HepG2 (cell line): ENCODE measurements at regions not wholly inside any gene's neighbourhood (a gene's known extent, or its start where the extent isn't known, plus 50 kb on each side); places are given as distances from the start of the nearest gene placed in this dataset.

Source experiments
- ATAC-seq: fragments of 200-7000 bp; cut with Tn5 transposase; 3 replicates; pipeline ENCODE4 v1.9.1; 2020; ENCODE audit warnings: mild to moderate bottlenecking, moderate library complexity
- BruUV-seq: library from RNA; stranded (reverse); fragments of 400-500 nt; replicated peaks from 2 replicates; lab custom pipeline; 2021; lab: Mats Ljungman, UMichigan
- CTCF ChIA-PET: fragments of 300-600 bp; formaldehyde crosslinking; extraction: SDS; loops from one replicate; lab custom pipeline; 2021; ENCODE audit warnings: low total read pairs, inconsistent platforms, low intra/inter-chr PET ratio; lab: Yijun Ruan, JAX
- POLR2A ChIA-PET: fragments of 350-600 bp; sonication (Branson Sonifier 250); formaldehyde crosslinking; loops from one replicate; lab custom pipeline; 2020; ENCODE audit warnings: antibody characterized with exemption, inconsistent platforms; lab: Yijun Ruan, JAX
- DNase-seq: peaks from one replicate; pipeline ENCODE4 v3.0.0-alpha.2; 2015; ENCODE audit warnings: low spot score
- FAIRE-seq: peaks from 3 replicates; lab custom pipeline; 2011; peaks lifted over from hg19 to GRCh38; lab: Jason Lieb, UNC
- H2AFZ ChIP-seq: one replicate; pipeline ENCODE4 v1.6.1; 2011; ENCODE audit warnings: low read length, inconsistent platforms
- H3K27ac ChIP-seq: fragments of 300-600 bp; 3 replicates; pipeline ENCODE4 v1.8.0; 2011; ENCODE audit warnings: mixed run types, mild to moderate bottlenecking, mixed read lengths, low read length, inconsistent platforms; ENCODE audit not compliant: insufficient read depth; ENCODE audit errors: extremely low read length
- H3K27me3 ChIP-seq, 2 experiments: fragments of 200-600 bp in 1 of 2; 2 replicates in 1 of 2; 3 replicates in 1 of 2; pipeline versions ENCODE4 v1.6.0 to v1.8.0; 2011; ENCODE audit warnings: low read length in 2 of 2, mild to moderate bottlenecking in 2 of 2, moderate library complexity in 2 of 2, inconsistent platforms in 1 of 2; ENCODE audit not compliant: insufficient read depth in 2 of 2, control insufficient read depth in 1 of 2
- H3K36me3 ChIP-seq, 2 experiments: fragments of 200-600 bp in 1 of 2; replicated peaks in 1 of 2; 2 replicates in 1 of 2; 3 replicates in 1 of 2; pipeline versions ENCODE4 v1.5.1 to v1.8.0; 2011; ENCODE audit warnings: low read length in 2 of 2, inconsistent platforms in 1 of 2; ENCODE audit not compliant: insufficient read depth in 2 of 2, control insufficient read depth in 1 of 2
- H3K4me1 ChIP-seq: 2 replicates; pipeline ENCODE4 v1.5.1; 2012; ENCODE audit warnings: low read length, inconsistent platforms; ENCODE audit not compliant: insufficient read depth
- H3K4me2 ChIP-seq: 2 replicates; pipeline ENCODE4 v1.6.0; 2011; ENCODE audit warnings: low read depth, low read length, inconsistent platforms
- H3K4me3 ChIP-seq, 3 experiments: fragments of 200-600 bp in 1 of 3; sonication (generic), shearing (Covaris generic) in 1 of 3; replicated peaks in 1 of 3; 2 replicates each; pipeline ENCODE4 v1.5.1; 2011 to 2016; ENCODE audit warnings: low read length in 3 of 3, inconsistent platforms in 2 of 3, low read depth in 2 of 3, mild to moderate bottlenecking in 2 of 3, control low read depth in 1 of 3, mixed read lengths in 1 of 3; ENCODE audit not compliant: insufficient read depth in 1 of 3
- H3K79me2 ChIP-seq: one replicate; pipeline ENCODE4 v1.6.1; 2011; ENCODE audit warnings: low read length, inconsistent platforms; ENCODE audit not compliant: insufficient read depth
- H3K9ac ChIP-seq: 2 replicates; pipeline ENCODE4 v1.6.0; 2011; ENCODE audit warnings: mild to moderate bottlenecking, low read depth, low read length, inconsistent platforms; ENCODE audit not compliant: insufficient read depth
- H3K9me3 ChIP-seq: 2 replicates; pipeline ENCODE4 v1.5.1; 2012; ENCODE audit warnings: mild to moderate bottlenecking, low read length
- H4K20me1 ChIP-seq: 2 replicates; pipeline ENCODE4 v1.6.0; 2011; ENCODE audit warnings: inconsistent platforms, mild to moderate bottlenecking, low read length, moderate library complexity; ENCODE audit not compliant: insufficient read depth
- ATAD3A ChIP-seq: sonication (generic); formaldehyde crosslinking; IDR thresholded peaks from 2 replicates; pipeline ENCODE4 v1.4.0; 2020; ENCODE audit warnings: missing genetic modification reagents
- FOXO1 ChIP-seq: sonication (generic); formaldehyde crosslinking; IDR thresholded peaks from 2 replicates; pipeline ENCODE4 v1.4.0; 2020; ENCODE audit warnings: missing genetic modification reagents
- IRF2 ChIP-seq: IDR thresholded peaks from 2 replicates; pipeline ENCODE4 v1.6.1; 2018; ENCODE audit warnings: missing genetic modification reagents, missing compliant biosample characterization
- MYC ChIP-seq: sonication (generic); formaldehyde crosslinking; IDR thresholded peaks from 2 replicates; pipeline ENCODE4 v1.9.0; 2021; ENCODE audit warnings: missing genetic modification reagents, borderline replicate concordance
- PHB2 ChIP-seq: fragments of 450-650 bp; IDR thresholded peaks from 2 replicates; pipeline ENCODE4 v1.6.1; 2018; ENCODE audit not compliant: partially characterized antibody
- SETDB1 ChIP-seq: sonication (generic); formaldehyde crosslinking; IDR thresholded peaks from 2 replicates; pipeline ENCODE4 v1.5.1; 2020; ENCODE audit warnings: missing genetic modification reagents, mild to moderate bottlenecking, borderline replicate concordance
- TBX3 ChIP-seq: fragments of 450-650 bp; IDR thresholded peaks from 2 replicates; pipeline ENCODE4 v1.6.1; 2017; ENCODE audit warnings: antibody characterized with exemption, mild to moderate bottlenecking, inconsistent platforms, borderline replicate concordance
- TMF1 ChIP-seq: sonication (generic); formaldehyde crosslinking; IDR thresholded peaks from 2 replicates; pipeline ENCODE4 v1.8.1; 2022; ENCODE audit warnings: low read depth, missing genetic modification reagents
- ZNF263 ChIP-seq: sonication (generic); formaldehyde crosslinking; IDR thresholded peaks from 2 replicates; pipeline ENCODE4 v1.4.0; 2020; ENCODE audit warnings: missing genetic modification reagents
- ZNF782 ChIP-seq: sonication (generic); formaldehyde crosslinking; IDR thresholded peaks from 2 replicates; pipeline ENCODE4 v1.4.0; 2020; ENCODE audit warnings: missing genetic modification reagents, mild to moderate bottlenecking, borderline replicate concordance
- WGBS: methylation state at CpG from one replicate; pipeline ENCODE4 v1.1.6; 2017; ENCODE audit warnings: low lambda C conversion rate; 5-methylcytosine and 5-hydroxymethylcytosine counted together
- in situ Hi-C: cut with HindIII; loops from 2 replicates; pipeline ENCODE4 v1.10.0; 2017; ENCODE audit warnings: low pct_unique_long_range_greater_than_20kb; ENCODE audit not compliant: extremely low pct_ligation_motif_present
- intact Hi-C: fragments of 100-400 bp; cut with micrococcal nuclease; formaldehyde crosslinking; loops from one replicate; pipeline ENCODE4 v1.10.0; 2022; ENCODE audit not compliant: unreplicated experiment
- TF ChIP-seq, protein P1 (sequence below): sonication (generic); formaldehyde crosslinking; IDR thresholded peaks from 2 replicates; pipeline ENCODE4 v1.8.0; 2022; ENCODE audit warnings: mild to moderate bottlenecking, missing genetic modification reagents, moderate library complexity
- TF ChIP-seq, protein P2 (sequence below): sonication (generic); formaldehyde crosslinking; IDR thresholded peaks from 2 replicates; pipeline ENCODE4 v1.4.0; 2020; ENCODE audit warnings: missing genetic modification reagents
- TF ChIP-seq, protein P3 (sequence below): sonication (generic); formaldehyde crosslinking; IDR thresholded peaks from 2 replicates; pipeline ENCODE4 v1.4.0; 2020; ENCODE audit warnings: missing genetic modification reagents
- TF ChIP-seq, protein P4 (sequence below), 2 experiments: sonication (generic) in 1 of 2; formaldehyde crosslinking in 1 of 2; IDR thresholded peaks; 2 replicates each; pipeline versions ENCODE4 v1.6.1 to v1.9.0; 2014 to 2022; ENCODE audit warnings: antibody characterized with exemption in 1 of 2, borderline replicate concordance in 1 of 2, inconsistent platforms in 1 of 2, low read depth in 1 of 2, missing genetic modification reagents in 1 of 2

DNA sequence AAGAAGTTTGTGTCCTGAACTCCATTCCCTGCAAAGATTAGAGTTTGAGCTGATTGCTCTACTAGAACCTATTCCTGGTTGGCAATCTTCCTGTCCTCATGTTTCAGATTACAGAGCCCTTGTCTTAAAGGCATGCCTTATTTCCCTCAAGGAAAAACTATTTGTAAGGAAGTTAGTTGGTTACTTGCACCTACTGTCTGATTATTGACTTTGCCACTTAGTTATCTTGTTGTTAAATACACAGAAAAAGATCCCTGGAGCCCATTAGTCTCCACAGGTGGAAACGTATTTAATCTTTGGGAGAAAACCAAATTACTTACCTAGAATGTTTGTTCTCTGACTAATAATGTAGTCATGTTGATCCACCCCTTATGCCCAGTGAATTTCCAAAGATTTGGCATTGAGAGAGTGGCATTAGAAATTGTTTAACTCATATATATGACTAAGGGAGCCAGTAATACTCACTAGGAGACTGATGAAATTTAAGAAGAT is 132.3 kb upstream of the ELL2 start:
- no peaks in the 10 kb centered on the region for H3K79me2 ChIP-seq
- no peak overlapping the region for H3K9ac ChIP-seq
- POLR2A ChIA-PET = interaction anchor here (1.6 kb wide), 1 partner anchor 24 kb away, joined by 5 read pairs; no protein-coding TSS in a partner anchor
- no peak overlapping the region for H3K4me3 ChIP-seq
- CTCF ChIA-PET = no interaction called here
- no peaks in the 10 kb centered on the region for H4K20me1 ChIP-seq
- in situ Hi-C loops (no loop called here), intact Hi-C loops (no loop called here)
- peaks cover 42% of the 10 kb centered on the region for H3K4me1 ChIP-seq
- H3K4me2 ChIP-seq = peak overlapping the region; percentile 29
- H3K36me3 ChIP-seq = no peaks in the 10 kb centered on the region
- no peak overlapping the region for H2AFZ ChIP-seq
- FAIRE-seq = peak; percentile 80
- WGBS = 5% methylated on average over 1 of the region's 1 CpG
- H3K9me3 ChIP-seq = no peaks in the 10 kb centered on the region
- H3K27me3 ChIP-seq = no peaks in the 10 kb centered on the region
- H3K27ac ChIP-seq = peak overlapping the region; percentile 29
- BruUV-seq = no TSS peak
- peak; percentile 70 for ATAC-seq
- DNase-seq = peak; percentile 74
- no peak for TF ChIP-seq MYC
- TF ChIP-seq TMF1 = no peak
- TF ChIP-seq SETDB1 (CRISPR knock-in tag) = no peak
- TF ChIP-seq, protein P1, sequence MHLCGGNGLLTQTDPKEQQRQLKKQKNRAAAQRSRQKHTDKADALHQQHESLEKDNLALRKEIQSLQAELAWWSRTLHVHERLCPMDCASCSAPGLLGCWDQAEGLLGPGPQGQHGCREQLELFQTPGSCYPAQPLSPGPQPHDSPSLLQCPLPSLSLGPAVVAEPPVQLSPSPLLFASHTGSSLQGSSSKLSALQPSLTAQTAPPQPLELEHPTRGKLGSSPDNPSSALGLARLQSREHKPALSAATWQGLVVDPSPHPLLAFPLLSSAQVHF = no peak
- no peak for TF ChIP-seq IRF2 (CRISPR knock-in tag)
- TF ChIP-seq, protein P2, sequence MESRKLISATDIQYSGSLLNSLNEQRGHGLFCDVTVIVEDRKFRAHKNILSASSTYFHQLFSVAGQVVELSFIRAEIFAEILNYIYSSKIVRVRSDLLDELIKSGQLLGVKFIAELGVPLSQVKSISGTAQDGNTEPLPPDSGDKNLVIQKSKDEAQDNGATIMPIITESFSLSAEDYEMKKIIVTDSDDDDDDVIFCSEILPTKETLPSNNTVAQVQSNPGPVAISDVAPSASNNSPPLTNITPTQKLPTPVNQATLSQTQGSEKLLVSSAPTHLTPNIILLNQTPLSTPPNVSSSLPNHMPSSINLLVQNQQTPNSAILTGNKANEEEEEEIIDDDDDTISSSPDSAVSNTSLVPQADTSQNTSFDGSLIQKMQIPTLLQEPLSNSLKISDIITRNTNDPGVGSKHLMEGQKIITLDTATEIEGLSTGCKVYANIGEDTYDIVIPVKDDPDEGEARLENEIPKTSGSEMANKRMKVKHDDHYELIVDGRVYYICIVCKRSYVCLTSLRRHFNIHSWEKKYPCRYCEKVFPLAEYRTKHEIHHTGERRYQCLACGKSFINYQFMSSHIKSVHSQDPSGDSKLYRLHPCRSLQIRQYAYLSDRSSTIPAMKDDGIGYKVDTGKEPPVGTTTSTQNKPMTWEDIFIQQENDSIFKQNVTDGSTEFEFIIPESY = no peak
- TF ChIP-seq, protein P3, sequence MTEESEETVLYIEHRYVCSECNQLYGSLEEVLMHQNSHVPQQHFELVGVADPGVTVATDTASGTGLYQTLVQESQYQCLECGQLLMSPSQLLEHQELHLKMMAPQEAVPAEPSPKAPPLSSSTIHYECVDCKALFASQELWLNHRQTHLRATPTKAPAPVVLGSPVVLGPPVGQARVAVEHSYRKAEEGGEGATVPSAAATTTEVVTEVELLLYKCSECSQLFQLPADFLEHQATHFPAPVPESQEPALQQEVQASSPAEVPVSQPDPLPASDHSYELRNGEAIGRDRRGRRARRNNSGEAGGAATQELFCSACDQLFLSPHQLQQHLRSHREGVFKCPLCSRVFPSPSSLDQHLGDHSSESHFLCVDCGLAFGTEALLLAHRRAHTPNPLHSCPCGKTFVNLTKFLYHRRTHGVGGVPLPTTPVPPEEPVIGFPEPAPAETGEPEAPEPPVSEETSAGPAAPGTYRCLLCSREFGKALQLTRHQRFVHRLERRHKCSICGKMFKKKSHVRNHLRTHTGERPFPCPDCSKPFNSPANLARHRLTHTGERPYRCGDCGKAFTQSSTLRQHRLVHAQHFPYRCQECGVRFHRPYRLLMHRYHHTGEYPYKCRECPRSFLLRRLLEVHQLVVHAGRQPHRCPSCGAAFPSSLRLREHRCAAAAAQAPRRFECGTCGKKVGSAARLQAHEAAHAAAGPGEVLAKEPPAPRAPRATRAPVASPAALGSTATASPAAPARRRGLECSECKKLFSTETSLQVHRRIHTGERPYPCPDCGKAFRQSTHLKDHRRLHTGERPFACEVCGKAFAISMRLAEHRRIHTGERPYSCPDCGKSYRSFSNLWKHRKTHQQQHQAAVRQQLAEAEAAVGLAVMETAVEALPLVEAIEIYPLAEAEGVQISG = no peak
- TF ChIP-seq FOXO1 (CRISPR knock-in tag) = no peak
- no peak for TF ChIP-seq ZNF782 (CRISPR knock-in tag)
- TF ChIP-seq, protein P4, sequence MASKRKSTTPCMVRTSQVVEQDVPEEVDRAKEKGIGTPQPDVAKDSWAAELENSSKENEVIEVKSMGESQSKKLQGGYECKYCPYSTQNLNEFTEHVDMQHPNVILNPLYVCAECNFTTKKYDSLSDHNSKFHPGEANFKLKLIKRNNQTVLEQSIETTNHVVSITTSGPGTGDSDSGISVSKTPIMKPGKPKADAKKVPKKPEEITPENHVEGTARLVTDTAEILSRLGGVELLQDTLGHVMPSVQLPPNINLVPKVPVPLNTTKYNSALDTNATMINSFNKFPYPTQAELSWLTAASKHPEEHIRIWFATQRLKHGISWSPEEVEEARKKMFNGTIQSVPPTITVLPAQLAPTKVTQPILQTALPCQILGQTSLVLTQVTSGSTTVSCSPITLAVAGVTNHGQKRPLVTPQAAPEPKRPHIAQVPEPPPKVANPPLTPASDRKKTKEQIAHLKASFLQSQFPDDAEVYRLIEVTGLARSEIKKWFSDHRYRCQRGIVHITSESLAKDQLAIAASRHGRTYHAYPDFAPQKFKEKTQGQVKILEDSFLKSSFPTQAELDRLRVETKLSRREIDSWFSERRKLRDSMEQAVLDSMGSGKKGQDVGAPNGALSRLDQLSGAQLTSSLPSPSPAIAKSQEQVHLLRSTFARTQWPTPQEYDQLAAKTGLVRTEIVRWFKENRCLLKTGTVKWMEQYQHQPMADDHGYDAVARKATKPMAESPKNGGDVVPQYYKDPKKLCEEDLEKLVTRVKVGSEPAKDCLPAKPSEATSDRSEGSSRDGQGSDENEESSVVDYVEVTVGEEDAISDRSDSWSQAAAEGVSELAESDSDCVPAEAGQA (IDR thresholded peaks at IDR 0.05; ENCODE audit: low read depth) = no peak
- TF ChIP-seq, protein P4 (CRISPR knock-in tag; IDR thresholded peaks at IDR 0.05; ENCODE audit: borderline replicate concordance) = no peak
- no peak for TF ChIP-seq ATAD3A (CRISPR knock-in tag)
- TF ChIP-seq ZNF263 (CRISPR knock-in tag) = no peak
- TF ChIP-seq TBX3 = no peak
- no peak for TF ChIP-seq PHB2
